ENCODE measurements at regions not wholly inside any gene's neighbourhood (a gene's known extent, or its start where the extent isn't known, plus 50 kb on each side); places are given as distances from the start of the nearest gene placed in this dataset.
"Not testable (repeated sequence)": the region's sequence is repeated elsewhere in the genome, so short reads cannot be mapped to it uniquely, and the experiment has no call there.

GRCh38 chr6:141513830-141514229 lies 618.9 kb upstream of the GJE1 start:
- TF ChIP-seq POLR2A (IDR thresholded peaks at IDR 0.05) = no peak
- TF ChIP-seq, protein P1, sequence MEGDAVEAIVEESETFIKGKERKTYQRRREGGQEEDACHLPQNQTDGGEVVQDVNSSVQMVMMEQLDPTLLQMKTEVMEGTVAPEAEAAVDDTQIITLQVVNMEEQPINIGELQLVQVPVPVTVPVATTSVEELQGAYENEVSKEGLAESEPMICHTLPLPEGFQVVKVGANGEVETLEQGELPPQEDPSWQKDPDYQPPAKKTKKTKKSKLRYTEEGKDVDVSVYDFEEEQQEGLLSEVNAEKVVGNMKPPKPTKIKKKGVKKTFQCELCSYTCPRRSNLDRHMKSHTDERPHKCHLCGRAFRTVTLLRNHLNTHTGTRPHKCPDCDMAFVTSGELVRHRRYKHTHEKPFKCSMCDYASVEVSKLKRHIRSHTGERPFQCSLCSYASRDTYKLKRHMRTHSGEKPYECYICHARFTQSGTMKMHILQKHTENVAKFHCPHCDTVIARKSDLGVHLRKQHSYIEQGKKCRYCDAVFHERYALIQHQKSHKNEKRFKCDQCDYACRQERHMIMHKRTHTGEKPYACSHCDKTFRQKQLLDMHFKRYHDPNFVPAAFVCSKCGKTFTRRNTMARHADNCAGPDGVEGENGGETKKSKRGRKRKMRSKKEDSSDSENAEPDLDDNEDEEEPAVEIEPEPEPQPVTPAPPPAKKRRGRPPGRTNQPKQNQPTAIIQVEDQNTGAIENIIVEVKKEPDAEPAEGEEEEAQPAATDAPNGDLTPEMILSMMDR (IDR thresholded peaks at IDR 0.05) = no peak
- intact Hi-C loops (cut with DNase I) = no loop called here
- Histone ChIP-seq H3K27ac (no peak overlapping the region), H3K4me3 (peak overlapping the region in 1 of 4 donors; percentile 27), H3K9me3 (replicated peaks in 1 of 3) (no peaks in the 10 kb centered on the region), H3K27me3 (no peaks in the 10 kb centered on the region), H3K36me3 (replicated peaks in 1 of 2) (no peaks in the 10 kb centered on the region), H3K4me1 (replicated peaks in 1 of 2) (no peaks in the 10 kb centered on the region)
- 63 to 80% (median 66%) methylated on average over 1 of the region's 1 CpG for WGBS, 4 donors
- DNase-seq = no peak

DNA sequence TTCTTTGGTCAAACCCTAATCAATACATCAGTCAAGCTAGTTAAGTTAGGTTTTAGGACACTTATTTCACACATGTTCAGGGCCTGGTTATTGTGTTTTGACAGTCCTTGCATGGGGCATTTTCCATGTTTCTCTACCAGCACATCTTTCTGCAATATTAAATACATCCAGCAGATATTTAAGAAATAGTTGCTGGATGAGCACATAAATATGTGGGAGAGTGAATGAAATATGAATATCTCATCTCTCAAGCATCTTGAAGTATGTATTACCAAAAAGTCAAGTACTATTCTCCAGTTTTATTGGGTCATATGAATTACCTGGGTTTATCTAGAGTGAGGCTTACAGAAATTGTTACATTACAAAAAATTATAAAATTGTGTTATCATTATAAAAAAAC lies 621.9 kb upstream of the GJE1 start:
- H3K4me1 ChIP-seq (replicated peaks in 1 of 2) = no peaks in the 10 kb centered on the region
- no peaks in the 10 kb centered on the region for H3K27me3 ChIP-seq
- no peak for DNase-seq
- H3K27ac ChIP-seq = no peak overlapping the region
- TF ChIP-seq, protein P1 (IDR thresholded peaks at IDR 0.05) = no peak
- no peak for TF ChIP-seq POLR2A (IDR thresholded peaks at IDR 0.05)
- H3K9me3 ChIP-seq (replicated peaks in 1 of 3) = no peaks in the 10 kb centered on the region
- intact Hi-C loops (cut with DNase I) = no loop called here
- no peak overlapping the region for H3K4me3 ChIP-seq
- H3K36me3 ChIP-seq (replicated peaks in 1 of 2) = no peaks in the 10 kb centered on the region

GRCh38 chr6:141506062-141506461 lies 626.7 kb upstream of the GJE1 start:
- H3K27me3 ChIP-seq; H3K9me3 ChIP-seq (replicated peaks in 1 of 3); H3K27ac ChIP-seq; DNase-seq; H3K4me1 ChIP-seq (replicated peaks in 1 of 2); intact Hi-C loops (cut with DNase I); H3K4me3 ChIP-seq; H3K36me3 ChIP-seq (replicated peaks in 1 of 2): not testable (repeated sequence)
- WGBS, 4 donors = 79 to 93% (median 87%) methylated on average over 1 of the region's 1 CpG

GRCh38 chr6:141504318-141504717 lies 628.4 kb upstream of the GJE1 start:
- H3K4me1 ChIP-seq (replicated peaks in 1 of 2); H3K27me3 ChIP-seq; H3K9me3 ChIP-seq (replicated peaks in 1 of 3); H3K4me3 ChIP-seq; intact Hi-C loops (cut with DNase I); H3K27ac ChIP-seq; H3K36me3 ChIP-seq (replicated peaks in 1 of 2); DNase-seq: not testable (repeated sequence)
- WGBS, 4 donors = 91 to 100% (median 94%) methylated on average over 1 of the region's 1 CpG

DNA sequence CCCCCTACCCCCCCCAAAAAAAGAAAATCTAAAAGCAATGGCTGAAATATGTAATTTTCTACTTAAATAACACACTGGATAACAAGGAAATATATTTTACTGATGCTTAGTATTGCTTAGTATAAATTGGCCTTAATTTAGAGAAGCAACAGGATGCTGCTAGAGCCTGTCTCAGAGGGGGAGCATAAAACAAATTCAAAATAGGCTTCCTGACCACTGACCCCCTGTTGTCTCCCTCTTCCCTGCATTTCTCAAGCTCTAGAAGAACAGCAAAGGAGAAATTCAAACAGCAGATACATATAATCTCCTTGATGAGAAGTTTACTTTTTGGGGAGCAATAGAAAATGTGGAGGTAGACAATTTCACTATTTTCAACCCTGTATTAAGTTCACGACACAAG lies 631.1 kb upstream of the GJE1 start:
- intact Hi-C loops (cut with DNase I) = no loop called here
- H3K4me1 ChIP-seq (replicated peaks in 1 of 2) = no peaks in the 10 kb centered on the region
- no peaks in the 10 kb centered on the region for H3K9me3 ChIP-seq (replicated peaks in 1 of 3)
- TF ChIP-seq, protein P1 (IDR thresholded peaks at IDR 0.05) = no peak
- TF ChIP-seq POLR2A (IDR thresholded peaks at IDR 0.05) = no peak
- H3K27ac ChIP-seq = no peak overlapping the region
- no peaks in the 10 kb centered on the region for H3K27me3 ChIP-seq
- no peaks in the 10 kb centered on the region for H3K36me3 ChIP-seq (replicated peaks in 1 of 2)
- WGBS, 4 donors = 85 to 88% (median 87%) methylated on average over 1 of the region's 1 CpG
- H3K4me3 ChIP-seq = no peak overlapping the region
- DNase-seq = no peak
